HG03060 (cell line): ENCODE measurements at regions not wholly inside any gene's neighbourhood (a gene's known extent, or its start where the extent isn't known, plus 50 kb on each side); places are given as distances from the start of the nearest gene placed in this dataset.
"Not testable (repeated sequence)": the region's sequence is repeated elsewhere in the genome, so short reads cannot be mapped to it uniquely, and the experiment has no call there.

Experiments
- ATAC-seq: cut with Tn5 transposase; IDR thresholded peaks from one replicate; pipeline ENCODE4 v1.9.1; 2021; ENCODE audit warnings: low read depth, moderate number of reproducible peaks; ENCODE audit not compliant: unreplicated experiment

DNA sequence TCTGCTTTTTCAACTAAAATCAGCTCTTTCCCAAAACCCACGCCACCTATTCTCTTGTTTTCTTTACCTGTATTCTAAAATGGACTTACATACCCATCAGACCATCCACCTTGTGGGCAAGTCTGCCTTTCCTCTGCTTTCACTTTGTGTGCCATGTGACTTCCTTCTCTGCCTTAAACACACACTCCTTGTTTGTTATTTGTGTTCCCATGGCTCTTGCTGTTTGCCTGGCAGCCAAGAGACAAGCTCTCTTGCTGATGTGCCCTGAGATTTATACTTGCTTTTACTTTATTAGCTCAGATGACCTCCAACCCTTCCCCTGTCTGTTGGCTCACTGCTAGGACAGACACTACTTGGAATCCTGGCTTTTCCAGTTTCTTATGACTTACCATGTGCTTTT lies 309.7 kb upstream of the LRRTM4 start:
- ATAC-seq: no peak

DNA sequence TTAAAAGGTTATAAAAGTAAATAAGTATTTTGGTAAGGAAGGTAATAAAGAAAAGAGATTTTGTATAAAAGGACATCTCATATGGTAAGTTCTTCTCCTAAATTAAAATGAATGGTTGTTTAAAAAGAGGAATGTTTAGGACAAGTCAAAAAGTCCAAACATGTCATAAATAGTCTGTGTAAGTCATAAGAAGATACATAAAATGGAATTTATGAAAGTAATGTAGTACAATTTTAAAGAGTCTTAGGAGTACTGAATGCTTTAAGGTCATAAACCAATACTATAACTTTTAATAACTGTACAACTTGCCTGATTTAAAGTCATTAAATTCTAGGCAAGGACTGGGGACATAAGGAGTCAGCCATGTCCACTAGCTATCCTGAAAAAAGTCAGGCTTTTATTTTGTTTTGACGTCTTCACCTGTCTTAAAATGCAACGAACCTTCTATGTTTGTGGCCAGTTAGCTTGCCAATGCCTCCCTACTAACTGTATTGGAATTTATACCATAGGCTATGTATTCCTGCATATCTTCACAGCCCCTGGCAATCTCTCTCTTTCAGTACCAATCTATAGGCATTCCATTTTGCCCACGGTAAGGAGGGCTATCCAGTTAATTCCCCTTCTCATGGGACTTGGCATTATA lies 312.3 kb upstream of the LRRTM4 start:
- no peak for ATAC-seq

DNA sequence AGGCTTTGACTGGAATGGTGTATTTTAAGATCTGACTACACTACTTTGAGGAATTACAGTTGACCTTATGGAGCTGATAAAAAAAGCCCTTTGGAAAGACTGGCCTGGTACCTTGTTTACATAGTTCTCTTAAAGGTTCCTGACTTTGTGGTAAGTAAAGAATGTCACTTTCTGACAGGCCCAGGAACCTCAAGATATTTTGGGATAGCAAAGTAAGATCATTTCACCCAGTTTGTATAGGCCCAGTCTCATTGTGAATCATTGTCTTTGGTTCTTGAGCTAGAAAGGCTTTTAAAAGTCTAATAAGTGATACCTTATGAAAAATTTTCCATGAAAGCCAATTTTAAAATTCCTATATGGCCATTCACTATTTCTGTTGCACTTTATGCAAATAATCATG lies 316.3 kb upstream of the LRRTM4 start:
- no peak for ATAC-seq

DNA sequence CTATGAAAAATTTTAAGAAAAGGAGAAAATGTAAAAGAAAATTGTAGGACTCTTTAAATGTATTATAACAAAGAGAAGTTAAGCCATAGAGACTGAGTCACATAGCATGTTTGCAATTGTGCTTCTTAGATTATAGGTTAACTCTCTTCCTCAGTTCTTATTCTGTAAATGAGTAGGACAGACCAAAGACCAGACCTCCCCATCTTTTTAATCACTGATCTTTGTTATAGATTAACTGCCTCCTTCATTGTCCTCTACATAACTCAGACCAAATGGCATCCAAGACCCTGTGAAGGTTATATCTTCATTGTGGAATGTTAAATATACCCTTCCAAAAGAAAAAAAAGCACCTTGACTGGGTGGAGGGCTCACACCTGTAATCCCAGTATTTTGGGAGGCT lies 316.9 kb upstream of the LRRTM4 start:
- no peak for ATAC-seq

DNA sequence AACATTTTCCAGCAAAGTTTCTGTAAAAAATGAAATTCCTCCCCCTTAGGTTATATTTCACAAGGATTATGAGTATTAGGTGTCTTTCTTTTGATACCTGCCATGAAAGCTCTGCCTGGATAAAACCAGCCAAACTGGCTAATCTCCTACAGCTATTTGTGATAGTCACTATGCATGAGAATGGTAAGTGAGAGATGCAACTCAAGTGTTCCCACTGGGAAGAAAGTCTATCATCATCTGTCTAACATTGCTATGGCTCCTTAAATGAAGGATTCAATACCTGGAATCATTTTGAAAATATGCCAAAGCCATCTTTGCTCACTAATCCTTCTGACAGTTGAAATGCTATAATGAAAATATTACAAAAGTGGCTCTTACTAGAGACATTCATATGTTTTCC lies 339.9 kb upstream of the LRRTM4 start:
- ATAC-seq: no peak

DNA sequence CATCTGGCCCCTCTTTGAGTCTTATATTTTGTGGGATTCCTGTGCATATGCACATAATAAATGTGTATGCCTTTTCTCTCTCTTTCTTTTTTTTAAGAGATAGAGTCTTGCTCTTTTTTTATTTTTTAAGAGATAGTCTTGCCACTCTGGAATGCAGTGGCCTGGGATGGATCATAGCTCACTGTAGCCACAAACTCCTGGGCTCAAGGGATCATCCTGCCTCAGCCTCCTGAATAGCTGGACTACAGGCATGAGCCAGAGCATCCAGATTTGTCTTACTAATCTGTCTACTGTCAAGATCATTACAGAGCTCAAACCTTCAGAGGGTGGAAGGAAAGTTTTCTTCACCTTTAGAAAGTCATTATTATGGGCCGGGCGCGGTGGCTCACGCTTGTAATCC lies 342.2 kb upstream of the LRRTM4 start:
- no peak for ATAC-seq

DNA sequence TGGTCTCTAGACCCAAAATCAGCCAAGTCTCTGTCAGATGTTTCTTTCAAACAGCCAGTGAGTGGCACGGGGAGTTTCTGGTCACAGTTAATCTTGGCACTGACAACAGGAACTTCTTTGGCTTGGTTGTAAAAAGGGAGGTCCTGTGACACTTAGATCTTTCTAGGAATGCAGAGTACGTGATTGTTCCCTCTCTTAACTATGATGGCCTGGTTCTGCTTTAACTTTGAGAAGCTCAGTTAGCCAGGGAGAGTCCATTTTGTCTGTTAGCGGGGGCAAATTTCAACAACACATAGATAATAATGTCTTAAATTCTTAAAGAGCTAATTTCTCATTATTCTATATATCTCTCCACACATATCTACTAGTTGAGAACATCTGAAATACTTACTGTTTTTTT lies 344.5 kb upstream of the LRRTM4 start:
- no peak for ATAC-seq

DNA sequence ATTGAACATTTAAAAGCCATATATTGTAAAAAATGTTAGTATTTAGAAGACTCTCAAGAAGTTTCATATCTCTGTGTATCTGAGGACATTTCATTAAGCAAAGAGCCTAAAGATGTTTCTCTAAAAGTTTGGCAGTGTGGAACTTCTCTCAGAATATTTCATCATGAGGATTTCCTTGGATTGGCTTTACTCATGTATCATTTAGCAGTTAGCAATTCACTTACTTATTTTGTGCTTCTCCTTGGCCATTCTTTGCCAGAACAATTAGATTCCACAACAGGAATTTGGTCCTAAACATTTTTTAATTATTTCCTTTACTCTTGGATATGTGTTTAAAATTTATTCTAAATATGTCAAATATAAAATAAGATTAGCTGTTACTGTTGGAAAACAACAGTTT lies 345.0 kb upstream of the LRRTM4 start:
- ATAC-seq: no peak

DNA sequence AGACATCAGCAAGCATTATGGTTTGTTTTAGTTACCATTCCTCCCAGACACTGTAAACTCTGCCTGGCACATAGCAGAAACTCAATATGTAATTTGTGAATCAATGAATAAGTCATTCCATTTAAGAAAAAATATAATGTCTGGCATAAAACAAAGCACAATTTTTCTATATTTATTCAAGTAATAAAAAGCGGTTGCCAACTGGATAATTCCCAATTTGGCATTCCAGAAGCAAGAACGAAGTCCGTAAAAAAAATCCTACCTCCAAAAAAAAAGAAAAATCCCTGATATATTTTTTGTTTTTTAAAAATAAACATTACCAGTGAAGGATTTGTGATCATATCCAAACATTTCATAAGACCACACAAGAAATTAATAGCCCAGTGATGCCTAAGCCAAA lies 351.3 kb upstream of the LRRTM4 start:
- no peak for ATAC-seq

DNA sequence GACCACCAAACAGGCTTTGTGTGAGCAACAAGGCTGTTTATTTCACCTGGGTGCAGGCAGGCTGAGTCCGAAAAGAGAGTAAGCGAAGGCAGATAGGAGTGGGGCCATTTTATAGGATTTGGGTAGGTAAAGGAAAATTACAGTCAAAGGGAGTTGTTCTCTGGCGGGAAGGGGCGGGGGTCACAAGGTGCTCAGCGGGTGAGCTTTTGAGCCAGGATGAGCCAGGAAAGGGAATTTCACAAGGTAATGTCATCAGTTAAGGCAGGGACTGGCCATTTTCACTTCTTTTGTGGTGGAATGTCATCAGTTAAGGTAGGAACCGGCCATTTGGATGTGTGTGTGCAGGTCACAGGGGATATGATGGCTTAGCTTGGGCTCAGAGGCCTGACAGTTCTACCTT lies 378.0 kb upstream of the LRRTM4 start:
- ATAC-seq: not testable (repeated sequence)

DNA sequence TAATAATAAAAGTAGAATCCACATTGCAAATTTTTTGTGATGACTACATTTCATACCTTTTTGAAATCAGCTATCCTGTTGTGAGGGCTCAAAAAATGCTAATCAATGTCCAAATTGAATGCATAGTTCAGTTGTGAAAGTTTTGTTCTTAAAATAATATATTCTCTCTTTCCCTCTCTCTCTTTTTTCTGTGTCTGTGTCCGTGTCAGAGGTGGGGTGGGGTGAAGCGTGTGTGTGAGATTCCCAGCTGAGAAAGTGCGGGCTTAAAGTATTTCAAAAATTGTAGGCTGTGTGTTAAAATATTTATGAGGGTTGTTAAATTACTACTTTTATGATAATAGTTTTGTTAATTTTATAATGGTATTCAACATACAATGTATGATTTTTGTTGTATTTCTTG lies 388.0 kb upstream of the LRRTM4 start:
- ATAC-seq: no peak

DNA sequence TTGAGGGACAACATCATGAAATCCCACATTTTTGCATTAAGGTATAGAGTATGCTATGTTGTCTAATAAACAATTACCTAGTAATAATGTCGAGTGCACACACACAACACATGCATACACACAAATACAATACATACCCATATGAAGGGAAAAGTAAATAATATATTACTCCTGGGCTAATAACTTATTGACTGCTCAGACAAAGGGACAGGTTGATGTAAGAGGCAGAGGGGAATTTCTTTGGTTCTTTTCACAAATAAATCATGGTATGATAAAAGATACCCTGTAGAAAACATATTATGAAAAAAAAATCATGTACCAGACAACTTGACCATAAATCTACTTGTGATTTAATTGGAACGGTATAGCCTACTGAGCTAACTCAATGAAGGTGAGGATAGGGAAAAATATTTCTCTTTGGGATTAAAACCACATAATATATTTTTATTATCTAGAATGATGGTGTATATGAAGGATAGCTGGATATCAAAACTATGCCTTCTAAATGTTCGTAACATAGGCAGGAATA lies 398.7 kb upstream of the LRRTM4 start:
- no peak for ATAC-seq

DNA sequence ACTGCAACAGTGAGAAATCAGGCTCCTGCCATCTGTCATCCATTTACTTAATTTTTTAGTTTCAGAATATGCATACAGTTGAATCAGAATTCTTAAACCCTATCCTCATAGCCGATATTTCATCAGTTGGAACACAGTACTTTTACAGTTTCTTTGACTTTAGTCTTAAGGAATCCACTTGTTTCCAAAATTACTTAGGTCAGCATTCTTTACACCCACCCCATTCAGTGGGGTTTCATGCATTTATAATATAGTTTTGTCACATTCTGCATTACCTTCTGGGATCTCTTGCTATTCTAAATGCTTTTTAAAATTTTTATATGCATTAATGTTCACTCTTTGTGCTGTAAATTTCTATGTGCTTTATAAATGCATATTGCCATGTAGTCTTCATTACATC lies 400.4 kb upstream of the LRRTM4 start:
- no peak for ATAC-seq

DNA sequence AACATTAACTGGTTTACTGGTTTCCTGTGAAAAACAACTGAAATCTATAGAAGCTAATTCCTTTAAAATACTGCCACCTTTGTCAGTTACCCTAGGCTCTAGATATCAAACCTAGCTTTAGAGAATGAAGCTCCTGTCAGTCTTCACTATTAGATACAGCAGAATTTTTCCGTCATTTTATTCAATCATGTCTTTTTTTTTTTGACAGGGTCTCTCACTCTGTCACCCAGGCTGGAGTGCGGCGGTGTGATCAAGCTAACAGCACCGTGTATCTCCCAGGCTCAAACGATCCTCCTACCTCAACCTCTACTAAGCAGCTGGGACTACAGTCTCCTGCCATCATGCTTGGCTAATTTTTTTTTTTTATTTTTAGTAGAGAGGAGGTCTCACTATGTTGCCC lies 415.2 kb upstream of the LRRTM4 start:
- no peak for ATAC-seq

DNA sequence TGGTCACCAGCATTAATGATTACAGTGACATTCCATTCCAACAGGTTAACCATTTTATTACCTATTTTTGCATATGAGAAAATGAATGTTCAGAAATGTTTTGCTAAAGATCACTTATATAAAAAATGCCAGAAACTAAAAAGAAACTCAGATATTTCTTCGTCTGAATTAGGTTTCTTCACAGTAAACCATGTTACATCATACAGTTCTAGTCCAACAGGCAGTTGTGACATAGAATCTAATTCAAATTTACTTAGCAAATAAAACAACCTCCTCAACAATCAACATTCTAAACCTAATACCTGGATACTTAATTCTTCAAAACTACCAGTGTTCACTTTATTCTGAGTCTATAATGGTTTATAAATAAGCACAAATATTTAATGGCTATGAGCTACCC lies 416.3 kb upstream of the LRRTM4 start:
- ATAC-seq: no peak

DNA sequence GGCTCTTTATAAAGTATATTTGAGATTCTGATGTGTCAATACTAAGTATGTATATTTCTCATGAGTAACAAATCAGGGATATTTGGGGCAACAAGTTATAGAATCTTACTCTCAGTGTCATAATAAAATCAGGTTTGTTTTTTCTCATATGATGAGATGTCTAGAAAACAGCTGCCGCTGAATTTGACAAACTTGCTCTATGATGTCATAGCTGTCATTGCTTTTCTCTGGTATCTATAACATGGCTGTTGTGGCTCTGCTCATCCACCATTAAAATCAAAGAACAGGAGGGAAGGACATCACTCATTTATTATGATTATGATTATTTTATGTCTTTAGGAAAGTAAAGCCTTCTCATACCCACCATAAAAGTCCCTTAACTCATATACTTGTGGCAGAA lies 417.2 kb upstream of the LRRTM4 start:
- no peak for ATAC-seq

DNA sequence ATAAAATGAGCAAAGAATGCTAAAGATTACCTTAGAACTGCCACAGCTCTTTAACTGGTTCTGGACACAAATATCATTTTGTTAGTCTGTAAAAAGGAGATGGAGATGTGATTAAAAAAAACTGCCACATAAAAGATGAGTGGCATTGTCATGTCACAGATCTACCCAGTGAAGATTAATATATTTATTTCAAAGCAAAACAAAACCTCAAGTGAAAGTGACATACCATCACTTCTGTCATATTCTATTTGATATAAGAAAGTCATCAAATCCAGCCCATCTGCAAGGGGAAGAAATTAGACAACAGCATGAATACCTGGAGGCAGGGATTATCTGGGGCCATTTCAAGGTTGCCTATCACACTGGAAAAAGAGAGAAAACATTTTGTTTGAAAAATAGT lies 417.6 kb upstream of the LRRTM4 start:
- no peak for ATAC-seq

DNA sequence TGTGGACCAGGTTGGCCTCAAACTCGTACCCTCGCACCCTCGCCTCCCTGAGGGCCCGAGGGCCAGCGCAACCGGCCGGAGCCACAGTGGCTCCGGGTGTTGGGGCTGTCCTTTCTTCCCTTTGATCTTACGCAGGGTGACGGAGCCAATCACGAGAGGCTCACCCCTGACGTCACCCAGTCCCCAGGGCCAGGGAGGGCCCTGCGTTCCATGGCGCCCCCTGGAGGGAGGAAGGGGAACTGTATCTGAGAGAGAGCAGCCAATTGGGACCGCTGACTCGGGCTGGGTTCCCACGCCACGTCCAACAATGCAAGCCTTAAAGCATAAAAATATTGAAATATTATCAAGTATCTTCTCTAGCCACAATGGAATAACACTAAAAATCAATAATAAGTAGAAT lies 432.8 kb upstream of the LRRTM4 start:
- no peak for ATAC-seq

DNA sequence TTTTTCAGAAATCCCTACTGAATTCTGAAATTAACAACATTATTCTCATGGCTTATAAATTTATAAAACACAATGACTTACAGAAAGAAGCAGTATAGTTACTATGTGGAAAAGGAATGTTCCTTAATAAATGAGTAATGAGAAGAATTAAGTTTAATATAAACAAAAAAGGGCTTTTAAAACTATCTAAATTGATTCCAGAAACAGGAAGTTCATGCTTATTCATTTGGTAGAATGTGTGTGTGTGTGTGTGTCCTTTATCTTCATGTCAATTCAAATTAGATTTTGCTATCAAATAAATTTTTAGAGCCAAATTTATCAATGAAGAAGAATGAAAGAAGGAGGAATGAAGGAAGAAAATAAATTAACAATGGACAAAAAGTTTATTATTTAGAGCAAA lies 440.8 kb upstream of the LRRTM4 start:
- ATAC-seq: no peak

DNA sequence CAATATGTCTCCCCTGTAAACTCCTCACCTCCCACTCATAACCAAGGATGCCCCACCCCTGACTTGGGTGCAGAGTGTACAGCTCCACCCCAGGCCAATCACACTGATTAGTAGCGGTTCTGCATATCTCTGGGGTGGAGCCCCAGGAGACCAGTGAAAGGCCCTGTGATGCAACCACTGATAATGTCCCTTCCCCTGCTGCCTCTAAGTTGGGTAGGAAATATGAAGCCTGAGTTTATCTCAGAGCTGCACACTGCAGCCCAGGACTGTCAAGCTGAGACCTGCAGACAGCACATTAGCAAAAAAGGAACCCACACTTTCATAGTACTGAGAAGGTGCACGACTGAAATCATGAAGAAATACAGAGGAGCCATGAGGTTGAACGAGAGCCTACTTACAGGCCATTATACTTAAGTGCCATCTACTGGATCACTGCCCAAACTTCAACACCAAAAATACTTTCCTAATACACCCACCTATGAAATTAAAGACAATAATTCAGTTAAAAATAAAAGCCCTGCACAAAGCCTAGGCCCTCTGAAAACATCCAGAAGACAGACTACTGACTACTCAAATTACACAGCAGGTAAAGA lies 455.4 kb upstream of the LRRTM4 start:
- ATAC-seq: no peak

DNA sequence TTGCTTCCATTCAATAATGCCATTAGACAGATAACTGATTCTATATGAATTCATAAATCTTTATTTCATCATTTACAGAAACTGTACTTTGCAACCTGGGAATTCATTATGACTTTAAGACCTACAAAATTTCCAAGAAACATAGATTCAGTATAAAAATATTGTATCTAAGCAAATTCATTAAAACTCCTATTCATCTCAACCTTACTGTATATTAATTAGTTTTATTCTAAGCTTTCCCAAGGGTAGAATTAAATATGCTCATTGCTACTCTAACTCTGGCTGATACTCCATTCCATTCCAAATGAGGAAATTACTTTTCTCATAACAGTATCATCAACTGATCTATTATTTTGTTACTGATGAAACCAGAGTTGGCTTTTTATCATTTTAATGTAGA lies 473.0 kb upstream of the LRRTM4 start:
- no peak for ATAC-seq

DNA sequence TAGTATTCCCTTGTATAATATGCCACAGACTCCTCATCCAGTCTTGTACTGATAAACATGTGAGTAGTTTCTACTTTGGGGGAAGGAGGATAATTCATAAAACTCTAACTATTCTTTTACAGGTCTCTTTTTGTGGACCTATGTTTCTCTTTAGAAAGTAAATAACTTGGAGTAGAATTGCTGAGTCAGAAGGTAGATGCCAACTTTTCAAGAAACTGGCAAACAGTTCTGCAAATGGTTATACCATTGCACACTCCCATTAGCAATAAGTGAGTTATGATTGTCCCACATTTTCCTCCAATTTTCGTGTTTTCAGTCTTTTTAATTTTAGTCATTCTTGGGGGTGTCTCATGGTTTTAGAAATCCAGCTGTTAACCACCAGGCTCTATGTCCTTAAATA lies 477.2 kb upstream of the LRRTM4 start:
- no peak for ATAC-seq

DNA sequence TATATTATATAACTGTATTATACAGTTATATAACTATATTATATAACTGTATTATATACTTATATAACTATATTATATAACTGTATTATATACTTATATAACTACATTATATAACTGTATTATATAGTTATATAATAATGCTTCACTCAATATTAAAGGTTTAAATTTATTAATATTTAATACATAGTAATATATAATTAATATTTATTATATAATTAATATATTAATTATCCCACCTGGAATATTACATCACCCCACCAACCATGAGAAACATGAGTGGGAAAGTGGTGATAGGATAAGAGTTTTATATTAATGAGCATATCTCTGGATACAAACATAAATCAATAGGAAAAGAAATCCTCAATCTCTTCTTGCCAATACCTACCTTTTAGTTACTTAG lies 487.1 kb upstream of the LRRTM4 start:
- ATAC-seq: no peak
